C1 segment of cervical spinal cord (tissue), 14 donors: ENCODE measurements at regions not wholly inside any gene's neighbourhood (a gene's known extent, or its start where the extent isn't known, plus 50 kb on each side); places are given as distances from the start of the nearest gene placed in this dataset.

Experiments
- DNase-seq, 14 donors: peaks; one replicate each; lab custom pipeline; 2025; lab: John Stamatoyannopoulos, UW

DNA sequence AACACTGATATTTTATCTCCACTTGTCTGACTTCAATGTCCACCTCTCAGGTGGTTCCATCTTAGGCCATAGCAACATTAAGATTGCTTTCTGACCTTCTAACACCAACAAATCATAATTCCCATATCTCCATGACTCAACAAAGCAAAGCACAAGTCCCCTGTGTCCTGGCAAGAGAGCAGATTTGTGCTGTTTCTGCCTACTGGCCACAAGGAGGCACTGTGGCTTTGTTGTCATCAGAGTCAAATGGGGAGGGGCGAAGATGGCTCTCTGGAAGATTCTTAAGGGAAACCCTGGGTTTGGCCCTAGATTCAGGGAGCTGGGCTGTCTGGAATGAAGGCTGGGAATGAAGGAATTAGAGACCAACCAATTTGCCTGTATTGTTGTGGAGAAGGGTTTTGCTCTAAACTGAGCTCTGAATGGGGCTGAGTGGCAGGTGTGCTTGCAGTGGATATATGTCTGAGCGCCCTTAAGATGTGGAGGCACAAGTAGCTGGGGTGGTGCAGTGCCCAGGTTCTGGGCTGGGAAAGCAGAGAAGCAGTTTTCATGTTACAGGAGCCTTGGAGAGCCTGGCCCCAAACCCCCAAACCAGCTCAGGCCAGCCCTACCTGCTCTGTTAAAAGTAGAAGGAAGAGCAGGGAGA, 154.8 kb upstream of the PRSS58 start:
- DNase-seq = peak in 1 of 14 donors; percentile 9

DNA sequence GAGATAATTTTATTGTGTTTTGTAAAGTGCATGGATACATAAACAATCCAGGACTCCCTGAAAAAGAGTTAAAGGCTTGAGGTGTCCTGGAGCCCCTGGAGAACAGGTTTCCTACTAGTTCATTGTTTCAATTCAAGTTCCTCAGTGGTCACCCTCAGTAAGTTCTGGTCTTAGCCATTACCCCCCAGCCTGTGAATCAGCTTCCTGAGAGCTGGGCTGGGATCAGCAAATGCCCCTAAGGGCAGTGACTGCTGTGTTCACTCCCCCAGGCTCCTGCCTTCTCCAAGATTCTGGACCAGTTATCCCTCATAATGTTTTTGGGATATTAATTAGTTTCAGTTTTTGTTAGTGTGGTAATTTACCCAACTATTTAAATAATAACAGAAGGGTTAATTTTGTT, 151.6 kb upstream of the PRSS58 start:
- no peak for DNase-seq

DNA sequence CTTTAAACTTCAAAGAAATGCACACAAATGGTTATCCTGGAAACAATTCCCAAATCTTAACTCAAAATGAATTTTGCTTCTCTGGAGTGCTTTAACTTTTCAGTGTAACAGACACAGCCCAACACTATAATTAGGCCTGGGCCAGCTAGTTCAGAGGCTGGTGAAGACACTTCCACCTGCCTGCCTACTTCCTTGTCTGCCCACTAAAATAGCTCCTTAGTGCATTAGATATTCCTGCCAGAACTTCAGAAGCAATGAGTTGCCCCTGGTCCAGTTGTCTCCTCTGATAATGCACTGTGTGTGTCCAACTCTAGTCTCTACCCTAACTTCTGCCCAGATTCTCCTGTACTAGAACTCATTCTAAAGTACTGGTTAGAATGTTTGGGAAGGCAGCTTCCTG, 150.9 kb upstream of the PRSS58 start:
- DNase-seq = no peak

DNA sequence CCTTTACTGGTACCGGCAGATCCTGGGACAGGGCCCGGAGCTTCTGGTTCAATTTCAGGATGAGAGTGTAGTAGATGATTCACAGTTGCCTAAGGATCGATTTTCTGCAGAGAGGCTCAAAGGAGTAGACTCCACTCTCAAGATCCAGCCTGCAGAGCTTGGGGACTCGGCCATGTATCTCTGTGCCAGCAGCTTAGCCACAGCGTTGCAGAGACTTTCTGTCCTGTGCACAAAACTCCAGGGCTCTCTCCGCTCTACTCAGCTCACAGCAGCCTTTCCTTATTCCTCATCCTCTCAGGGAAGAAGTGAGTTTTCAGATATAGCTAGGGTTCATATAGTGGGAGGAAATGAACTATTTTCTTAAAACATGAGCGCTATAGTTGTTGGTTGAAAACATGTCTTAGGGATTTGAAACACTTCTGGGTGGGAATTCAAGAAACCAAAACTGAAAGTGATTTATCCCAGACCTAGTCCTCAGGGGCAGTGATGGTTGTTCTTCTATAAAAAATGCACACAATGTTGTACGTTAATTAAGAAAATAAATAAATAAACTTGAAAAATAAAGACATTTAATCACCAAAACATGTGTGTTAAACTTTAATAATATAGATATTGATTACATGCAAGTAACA, 150.2 kb upstream of the PRSS58 start:
- DNase-seq = no peak

DNA sequence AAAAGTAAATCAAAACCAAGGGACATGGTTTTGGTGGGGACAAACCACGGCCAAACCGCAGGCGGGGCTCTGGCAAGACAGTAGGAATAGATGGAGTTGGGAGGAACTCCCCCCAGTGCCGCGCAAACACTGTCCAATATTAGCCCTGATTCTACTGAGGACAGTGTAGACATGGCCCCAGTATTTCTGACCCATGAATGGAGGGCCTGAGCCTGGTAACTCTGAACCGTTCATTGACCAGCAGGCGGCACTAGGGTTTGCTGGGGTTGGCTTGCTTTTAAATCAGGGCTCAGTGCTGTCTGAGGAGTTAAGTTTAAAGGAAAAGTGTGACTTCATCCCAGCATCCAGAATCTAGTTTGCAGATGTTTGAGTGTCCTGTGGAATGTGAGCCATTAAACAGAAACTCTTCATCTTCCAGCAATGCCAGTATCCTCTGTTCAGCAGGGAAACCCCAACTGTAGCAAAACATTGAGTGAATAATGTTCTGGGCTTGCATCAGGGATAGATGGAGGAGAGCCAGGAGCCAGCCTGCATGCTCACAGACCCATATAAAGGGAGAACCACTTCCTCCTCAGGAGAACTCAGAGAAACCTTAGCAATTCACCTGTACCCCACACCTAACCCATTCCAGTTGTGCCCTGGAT, 147.4 kb upstream of the PRSS58 start:
- DNase-seq = no peak

DNA sequence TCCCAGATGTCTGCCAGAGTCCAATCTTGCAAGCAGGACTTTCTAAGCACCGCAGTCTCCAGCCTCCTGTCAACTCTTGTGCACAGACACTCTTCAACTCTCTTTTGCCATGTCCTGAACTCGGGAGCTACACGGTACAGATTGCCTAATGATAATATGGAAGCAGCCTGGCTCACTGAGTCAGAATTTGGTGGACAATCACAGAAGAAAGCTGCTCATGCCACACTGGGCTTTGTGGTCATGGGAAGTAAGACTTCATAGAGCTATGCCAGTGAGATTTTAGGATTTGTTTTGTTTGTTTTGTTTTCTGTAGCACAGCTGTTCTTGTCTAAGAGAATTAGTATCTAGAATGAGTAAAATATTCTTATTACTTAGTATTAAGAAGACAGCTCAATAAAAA, 144.1 kb upstream of the PRSS58 start:
- DNase-seq = no peak

DNA sequence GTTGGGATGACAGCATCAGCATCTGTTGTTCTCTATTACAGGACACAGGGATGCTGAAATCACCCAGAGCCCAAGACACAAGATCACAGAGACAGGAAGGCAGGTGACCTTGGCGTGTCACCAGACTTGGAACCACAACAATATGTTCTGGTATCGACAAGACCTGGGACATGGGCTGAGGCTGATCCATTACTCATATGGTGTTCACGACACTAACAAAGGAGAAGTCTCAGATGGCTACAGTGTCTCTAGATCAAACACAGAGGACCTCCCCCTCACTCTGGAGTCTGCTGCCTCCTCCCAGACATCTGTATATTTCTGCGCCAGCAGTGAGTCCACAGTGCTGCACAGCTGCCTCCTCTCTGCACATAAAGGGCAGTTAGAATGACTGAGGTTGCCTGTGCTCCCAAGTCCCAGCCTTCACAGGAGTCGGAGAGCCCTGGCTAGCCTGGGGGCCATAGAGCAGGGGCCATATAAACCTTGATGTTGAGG, 142.2 kb upstream of the PRSS58 start:
- no peak for DNase-seq

DNA sequence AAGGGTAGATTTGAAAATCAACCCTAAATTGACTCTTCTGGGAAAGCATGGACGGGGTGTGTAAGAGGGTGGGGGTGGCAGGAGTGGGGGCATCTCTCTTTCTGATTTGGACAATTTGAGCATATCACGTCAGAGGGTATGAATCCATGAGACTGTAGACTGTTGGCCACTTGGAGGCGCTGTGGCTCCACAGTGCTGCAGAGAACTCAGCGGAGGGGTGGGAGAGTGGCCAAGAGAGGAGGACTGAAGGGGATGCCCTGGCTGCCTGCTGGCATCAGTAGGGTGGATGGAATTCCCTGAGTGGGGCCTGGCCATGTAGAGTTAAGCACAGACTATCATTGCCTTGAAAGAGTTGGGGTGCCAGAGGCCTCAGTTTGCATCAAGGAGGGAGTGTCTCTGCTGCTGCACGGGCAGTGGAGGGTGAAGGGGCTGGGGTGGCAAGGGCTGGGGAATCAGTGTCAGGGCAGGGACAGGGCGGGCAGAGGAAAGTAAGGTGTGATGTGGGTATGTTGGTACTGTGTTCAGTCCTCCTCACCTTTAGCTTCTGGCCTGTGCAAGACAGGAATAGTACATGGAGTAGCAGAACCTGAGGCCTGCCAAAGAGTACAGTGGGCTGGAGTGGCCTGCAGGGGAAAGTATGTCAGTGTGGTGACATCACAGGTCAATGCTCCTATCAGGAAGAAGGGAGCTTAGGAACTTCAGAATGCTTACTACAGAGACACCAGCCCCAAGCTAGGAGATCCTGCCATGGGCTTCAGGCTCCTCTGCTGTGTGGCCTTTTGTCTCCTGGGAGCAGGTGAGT, 133.5 kb upstream of the PRSS58 start:
- peak in 4 of 14 donors; percentile 10 to 15 (median 13) for DNase-seq

DNA sequence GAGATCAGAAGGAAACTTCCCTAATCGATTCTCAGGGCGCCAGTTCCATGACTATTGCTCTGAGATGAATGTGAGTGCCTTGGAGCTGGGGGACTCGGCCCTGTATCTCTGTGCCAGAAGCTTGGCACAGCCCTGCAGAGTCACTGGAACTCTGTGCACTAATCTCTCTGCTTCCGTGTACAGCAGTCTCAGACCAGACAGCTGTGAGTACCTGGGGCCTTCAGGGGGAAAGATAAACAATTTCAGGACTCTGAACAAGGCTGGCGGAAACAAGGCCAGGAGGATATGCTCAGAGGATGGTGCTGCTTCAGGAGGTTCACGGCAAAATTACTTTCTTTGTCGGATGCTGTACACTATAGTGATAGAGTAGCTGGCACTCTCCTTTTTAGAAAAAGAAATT, 131.7 kb upstream of the PRSS58 start:
- no peak for DNase-seq

DNA sequence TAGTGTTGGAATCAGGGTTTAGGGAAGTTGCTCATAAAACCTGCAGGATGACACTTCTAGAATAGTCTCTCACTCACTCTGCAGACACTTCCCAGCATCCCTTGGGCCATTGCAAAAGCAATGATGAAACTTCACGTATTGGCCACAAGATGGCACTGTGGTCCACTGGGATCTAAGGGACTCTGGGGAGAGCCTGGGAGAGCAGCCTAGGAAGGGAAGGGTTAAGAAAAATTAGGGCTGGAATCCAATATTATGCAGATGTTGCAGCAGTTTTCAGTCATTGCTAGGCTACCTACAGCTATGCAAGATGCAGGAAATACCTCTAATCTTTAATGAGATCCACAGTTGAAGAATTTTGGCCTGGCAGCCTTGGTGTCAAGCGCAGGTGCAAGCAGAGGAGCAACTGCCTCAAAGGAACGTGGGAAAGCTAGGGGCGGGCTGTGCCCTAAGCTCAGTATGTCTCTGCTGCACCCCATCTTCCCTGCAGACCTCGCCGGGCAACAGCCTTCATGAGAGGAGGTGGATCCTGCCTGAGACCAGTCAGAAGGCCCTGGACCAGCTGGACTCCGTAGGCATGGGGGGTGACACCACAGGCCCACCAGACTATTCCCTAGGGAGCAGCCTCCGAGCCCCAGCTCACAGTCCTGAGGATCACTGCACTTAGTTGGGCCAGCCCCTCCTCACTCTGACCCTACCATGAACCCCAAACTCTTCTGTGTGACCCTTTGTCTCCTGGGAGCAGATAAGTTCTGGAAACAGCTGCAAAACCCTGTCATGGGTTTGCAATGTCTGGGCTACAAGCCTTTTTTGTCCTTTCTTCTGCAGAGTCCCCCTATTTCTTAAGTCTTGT, 127.9 kb upstream of the PRSS58 start:
- peak in 7 of 14 donors; percentile 4 to 45 (median 25) for DNase-seq

DNA sequence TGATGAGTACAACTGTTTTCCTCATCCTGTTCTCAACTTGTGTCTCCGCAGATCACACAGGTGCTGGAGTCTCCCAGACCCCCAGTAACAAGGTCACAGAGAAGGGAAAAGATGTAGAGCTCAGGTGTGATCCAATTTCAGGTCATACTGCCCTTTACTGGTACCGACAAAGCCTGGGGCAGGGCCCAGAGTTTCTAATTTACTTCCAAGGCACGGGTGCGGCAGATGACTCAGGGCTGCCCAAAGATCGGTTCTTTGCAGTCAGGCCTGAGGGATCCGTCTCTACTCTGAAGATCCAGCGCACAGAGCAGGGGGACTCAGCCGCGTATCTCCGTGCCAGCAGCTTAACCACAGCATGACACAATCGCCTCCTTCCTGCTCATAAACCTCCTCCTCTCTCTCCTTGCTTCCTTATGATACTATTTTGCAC, 126.7 kb upstream of the PRSS58 start:
- DNase-seq = no peak

DNA sequence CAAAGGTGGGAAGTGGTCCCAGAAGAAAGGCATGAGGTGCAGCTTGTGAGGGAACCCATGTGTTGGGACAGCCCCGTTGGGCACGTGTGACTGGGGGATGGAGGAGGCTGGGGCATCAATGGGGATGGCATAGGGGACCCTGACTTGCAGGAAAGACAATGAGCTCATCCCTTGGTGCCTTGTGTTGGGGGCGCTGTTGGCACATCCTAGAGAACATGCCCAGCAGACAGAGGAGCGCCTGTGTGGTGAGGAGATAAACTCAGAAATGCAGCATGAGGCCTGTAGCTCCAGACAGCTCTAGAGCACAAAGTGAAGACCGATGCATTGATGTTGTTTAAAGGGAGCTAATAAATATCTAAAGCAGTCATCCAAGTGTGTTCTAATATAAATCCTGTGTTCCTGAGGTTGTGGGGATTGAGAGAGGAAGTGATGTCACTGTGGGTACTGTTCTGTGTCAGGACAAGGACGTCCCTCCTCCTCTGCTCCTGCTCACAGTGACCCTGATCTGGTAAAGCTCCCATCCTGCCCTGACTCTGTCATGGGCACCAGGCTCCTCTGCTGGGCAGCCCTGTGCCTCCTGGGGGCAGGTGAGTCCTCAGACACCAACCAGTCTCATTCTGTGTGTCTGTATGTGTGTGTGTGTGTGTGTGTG, 126.1 kb upstream of the PRSS58 start:
- no peak for DNase-seq

DNA sequence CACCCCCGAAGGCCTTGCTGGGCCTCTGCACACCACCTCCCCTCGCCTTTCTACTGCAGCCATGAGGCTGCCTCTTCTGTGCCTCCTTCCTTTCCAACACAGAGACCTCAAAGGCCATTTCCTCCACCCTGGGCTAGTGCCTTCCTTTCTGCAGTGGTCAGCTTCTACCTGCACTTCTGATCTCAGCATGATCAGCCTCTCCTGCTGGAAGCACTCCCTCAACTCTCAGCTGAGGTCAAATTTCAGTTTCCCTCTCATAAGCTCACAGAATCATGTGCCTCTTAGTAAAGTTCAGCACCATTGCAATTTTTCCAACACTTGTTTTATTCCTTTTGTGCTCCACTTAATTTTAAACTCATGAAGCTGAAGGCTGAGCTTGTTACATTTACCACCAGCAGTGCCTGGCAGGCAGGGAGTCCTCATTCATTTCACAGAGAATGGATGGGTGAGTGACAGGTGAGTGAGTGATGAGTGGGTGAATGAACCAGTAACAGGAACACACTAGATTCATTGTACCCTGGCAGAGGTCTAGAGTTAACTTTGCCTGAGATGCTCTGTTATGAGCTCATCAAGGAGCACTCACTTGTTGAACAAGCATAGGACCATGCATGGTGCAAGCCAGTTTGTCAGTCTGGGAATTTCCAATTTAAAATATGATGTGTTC, 124.0 kb upstream of the PRSS58 start:
- DNase-seq = no peak

DNA sequence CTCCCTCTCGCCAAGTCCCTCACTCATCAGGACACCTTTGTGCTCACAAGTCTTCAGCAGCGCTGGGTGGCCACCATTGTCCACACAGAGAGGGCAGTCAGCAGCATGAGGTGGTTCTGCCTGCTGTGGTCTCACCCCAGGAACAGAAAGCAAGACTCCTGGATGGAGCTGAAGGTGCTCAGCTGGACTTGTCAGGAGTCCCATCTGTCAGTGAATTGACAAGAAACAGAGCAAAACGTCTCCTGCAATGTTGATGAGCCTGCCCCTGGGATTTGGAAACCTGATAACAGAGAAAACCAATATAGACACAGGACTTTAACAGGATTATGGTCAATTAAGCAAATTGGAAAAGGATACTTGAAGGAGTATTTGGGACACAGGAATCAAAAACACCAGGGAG, 122.2 kb upstream of the PRSS58 start:
- DNase-seq = no peak

DNA sequence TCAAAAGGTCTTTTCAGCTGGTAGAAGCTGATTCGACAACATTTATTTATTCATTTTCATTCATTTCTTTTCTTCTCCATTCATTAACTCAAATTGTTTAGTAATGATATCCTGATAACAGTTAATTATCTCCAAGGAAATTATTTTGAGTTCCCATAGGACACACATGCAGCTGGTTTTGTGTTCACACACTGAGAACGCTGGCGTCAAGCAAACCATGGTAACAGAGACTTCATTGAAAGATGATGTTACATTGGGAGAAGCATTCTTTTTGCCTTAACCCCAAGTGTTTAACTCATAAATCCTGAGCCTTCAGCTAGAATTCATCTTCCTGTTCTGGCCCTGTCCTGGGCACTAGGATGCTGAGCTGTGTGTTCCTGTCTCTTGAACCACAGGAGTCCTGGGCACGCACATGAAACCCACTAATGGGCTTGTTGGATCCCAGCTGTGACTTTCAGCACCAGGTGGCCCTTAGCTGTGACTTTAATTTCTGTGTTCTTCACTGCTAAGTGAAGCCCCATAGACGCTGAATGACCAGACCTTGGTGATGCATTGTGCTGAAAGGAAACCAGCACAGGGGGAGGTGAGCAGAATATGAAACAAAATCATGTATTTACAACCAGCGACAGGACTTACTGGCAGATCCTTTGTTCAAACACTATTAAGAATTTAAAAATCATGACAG, 121.5 kb upstream of the PRSS58 start:
- no peak for DNase-seq

DNA sequence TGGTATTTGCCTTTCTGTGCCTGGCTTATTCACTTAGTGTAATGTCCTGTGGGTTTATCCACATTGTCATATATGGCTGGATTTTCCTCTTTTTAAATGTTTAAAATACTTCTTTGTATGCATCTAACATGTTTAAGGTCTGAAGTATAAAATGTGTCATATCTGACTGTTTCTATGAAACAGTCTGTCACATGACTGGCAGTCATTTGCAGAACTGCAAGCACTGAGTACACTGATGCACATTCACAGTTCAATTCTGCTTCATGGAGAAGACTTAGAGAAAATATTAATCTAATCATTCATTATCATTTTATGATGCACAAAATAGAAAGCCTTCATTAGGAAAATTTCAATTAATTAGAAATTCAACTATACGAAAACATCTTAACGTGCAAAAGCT, 119.7 kb upstream of the PRSS58 start:
- no peak for DNase-seq

DNA sequence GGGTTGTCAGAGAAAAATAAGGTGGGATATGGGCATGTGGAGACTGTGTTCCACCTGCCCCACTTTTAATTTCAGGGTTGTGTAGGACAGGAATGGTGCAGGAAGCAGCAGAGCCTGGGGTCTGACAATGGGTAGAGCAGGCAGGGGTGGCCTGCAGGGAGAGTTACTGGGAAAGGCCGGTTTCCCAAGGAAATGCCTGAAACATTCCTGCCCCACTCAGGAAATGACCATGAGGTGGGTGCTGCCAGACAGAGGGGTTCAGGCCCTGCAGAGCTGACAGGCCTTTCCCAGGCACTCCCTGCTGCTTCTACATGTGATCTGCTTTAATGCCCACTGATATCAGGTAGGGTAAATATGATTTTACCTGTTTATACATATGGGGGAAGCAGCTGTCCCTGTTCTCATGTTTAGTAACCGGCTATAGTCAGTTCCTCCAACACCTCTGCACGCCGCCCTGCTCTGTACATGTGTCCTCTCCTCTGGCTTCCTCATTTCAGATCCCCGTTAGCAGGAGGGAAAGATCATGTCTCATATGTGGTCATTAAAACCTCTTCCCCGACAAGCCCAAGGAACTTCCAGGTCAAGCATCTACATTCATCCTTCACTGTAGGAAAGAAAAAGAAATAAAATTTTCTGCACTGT, 118.6 kb upstream of the PRSS58 start:
- DNase-seq = no peak

DNA sequence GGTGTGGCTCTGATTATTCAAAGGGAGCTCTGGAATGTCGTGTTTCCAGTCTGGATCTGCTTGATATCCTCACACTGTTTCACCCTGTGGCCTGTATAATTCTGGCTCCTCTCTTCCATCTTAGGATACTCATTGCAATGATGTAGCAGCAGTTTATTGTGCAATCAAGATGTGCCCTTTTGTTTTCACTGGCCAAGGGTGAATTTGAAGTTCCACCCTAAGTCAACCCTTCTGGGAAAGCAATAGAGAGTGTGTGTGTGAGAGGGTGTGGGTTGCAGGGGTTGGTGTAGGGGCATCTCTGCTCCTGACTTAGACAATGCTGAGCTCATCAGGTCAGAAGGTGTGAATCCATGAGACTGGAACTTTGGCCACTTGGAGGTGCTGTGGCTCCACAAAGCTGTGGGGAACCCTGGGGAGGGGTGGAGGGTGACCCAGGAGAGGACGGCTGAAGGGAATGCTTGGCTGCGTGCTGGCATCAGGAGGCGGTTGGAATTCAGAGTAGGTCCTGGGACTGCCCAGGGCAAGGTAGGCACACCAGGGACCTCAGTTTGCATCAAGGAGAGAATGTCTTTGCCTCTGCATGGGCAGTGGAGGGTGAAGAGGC, 118.0 kb upstream of the PRSS58 start:
- no peak for DNase-seq

DNA sequence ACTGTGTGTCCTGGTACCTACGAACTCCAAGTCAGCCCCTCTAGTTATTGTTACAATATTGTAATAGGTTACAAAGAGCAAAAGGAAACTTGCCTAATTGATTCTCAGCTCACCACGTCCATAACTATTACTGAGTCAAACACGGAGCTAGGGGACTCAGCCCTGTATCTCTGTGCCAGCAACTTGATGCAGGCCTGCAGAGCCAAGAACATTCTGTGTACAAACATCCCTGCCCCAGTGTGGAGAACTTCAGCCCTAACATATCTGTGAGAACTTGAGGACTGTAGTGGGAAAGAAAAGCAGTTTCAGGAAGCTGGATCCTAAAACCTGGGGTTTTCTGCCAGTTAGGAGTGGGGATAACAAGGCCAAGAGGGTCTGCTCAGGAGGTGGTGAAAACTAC, 114.9 kb upstream of the PRSS58 start:
- no peak for DNase-seq
